ENCODE measurements at regions not wholly inside any gene's neighbourhood (a gene's known extent, or its start where the extent isn't known, plus 50 kb on each side); places are given as distances from the start of the nearest gene placed in this dataset.

DNA sequence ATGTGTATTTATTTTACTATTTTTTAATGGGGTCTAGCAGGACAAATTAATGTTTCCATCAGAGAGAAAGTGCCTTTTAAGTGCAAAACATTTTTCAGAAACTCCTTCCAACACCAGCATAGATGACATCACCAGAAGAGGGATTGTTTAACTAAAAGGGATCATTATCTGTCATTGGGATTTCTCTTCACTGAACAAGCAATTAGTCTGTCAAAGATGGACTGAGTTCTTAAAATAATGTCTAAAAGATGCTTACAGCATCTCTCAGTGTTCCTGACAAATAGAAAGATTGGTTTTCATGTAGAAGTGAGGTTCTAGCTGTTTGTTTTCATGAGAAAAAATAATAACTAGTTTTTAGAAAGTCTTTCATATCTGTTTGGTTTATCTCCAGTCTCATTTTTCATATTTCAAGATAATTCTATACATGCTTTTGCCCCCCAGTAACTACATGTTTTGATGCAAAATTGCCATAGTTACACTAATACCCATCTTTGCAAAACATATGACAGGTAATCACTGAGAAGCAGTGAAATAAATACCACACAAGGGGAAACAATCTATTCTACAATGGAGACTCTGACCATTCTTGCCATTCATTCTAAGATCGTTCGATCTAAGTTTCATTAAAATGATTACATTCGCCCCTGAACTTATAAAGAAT is 850.3 kb downstream of the GALC start:
- ChIA-PET POLR2A (ENCODE audit: partially characterized antibody) (no interaction called here), CTCF (ENCODE audit: partially characterized antibody) (no interaction called here)
- Mint-ChIP-seq H3K27ac (no peak overlapping the region), H3K9me3 (peaks cover 2 to 16% (median 5%) of the 10 kb centered on the region in 8 donors), H3K36me3 (no peaks in the 10 kb centered on the region), H3K4me1 (no peaks in the 10 kb centered on the region), H3K27me3 (no peaks in the 10 kb centered on the region), H3K4me3 (no peak overlapping the region)
- no peak overlapping the region for H3K27ac ChIP-seq (ENCODE audit: low read depth, low read length)
- no peak overlapping the region for H3K4me3 ChIP-seq (ENCODE audit: low read length in 2 of 2)
- H3K4me1 ChIP-seq (ENCODE audit: insufficient read depth, low read length), result no peaks in the 10 kb centered on the region
- no peak for DNase-seq
- no peaks in the 10 kb centered on the region for H3K36me3 ChIP-seq (ENCODE audit: insufficient read depth, low read length)
- H3K27me3 ChIP-seq (ENCODE audit: insufficient read depth, low read length), result no peaks in the 10 kb centered on the region
- no peaks in the 10 kb centered on the region for H3K9me3 ChIP-seq (ENCODE audit: control insufficient read depth in 1 of 2, low read length in 2 of 2)
- intact Hi-C loops (cut with micrococcal nuclease), result no loop called here

DNA sequence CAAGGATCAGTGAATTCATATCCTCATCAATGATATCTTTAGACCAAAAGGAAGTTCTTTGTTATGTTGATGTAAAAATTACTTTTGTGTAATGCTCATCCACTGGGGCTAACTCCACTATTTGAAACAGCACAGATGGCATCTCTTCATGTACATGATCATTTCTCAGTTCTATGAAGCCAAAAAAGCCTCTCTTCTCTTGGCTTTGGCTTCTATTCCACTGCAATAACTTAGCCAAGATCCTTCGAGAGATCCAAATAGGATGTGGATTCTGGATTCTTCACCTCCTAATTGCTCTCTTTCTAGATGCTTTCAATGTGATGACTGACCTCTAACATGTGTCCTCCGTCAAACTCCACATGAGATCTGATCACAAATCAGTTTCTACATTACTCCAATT is 851.2 kb downstream of the GALC start:
- no peaks in the 10 kb centered on the region for H3K9me3 ChIP-seq (ENCODE audit: control insufficient read depth in 1 of 2, low read length in 2 of 2)
- Mint-ChIP-seq H3K4me1 (no peaks in the 10 kb centered on the region), H3K36me3 (no peaks in the 10 kb centered on the region), H3K9me3 (peaks cover 2 to 16% (median 5%) of the 10 kb centered on the region in 8 donors), H3K27ac (no peak overlapping the region), H3K27me3 (no peaks in the 10 kb centered on the region), H3K4me3 (no peak overlapping the region)
- no peaks in the 10 kb centered on the region for H3K4me1 ChIP-seq (ENCODE audit: insufficient read depth, low read length)
- no peaks in the 10 kb centered on the region for H3K36me3 ChIP-seq (ENCODE audit: insufficient read depth, low read length)
- intact Hi-C loops (cut with micrococcal nuclease), result no loop called here
- ChIA-PET POLR2A (ENCODE audit: partially characterized antibody) (no interaction called here), CTCF (ENCODE audit: partially characterized antibody) (no interaction called here)
- H3K4me3 ChIP-seq (ENCODE audit: low read length in 2 of 2), result no peak overlapping the region
- H3K27me3 ChIP-seq (ENCODE audit: insufficient read depth, low read length), result no peaks in the 10 kb centered on the region
- DNase-seq, result no peak
- H3K27ac ChIP-seq (ENCODE audit: low read depth, low read length), result no peak overlapping the region

DNA sequence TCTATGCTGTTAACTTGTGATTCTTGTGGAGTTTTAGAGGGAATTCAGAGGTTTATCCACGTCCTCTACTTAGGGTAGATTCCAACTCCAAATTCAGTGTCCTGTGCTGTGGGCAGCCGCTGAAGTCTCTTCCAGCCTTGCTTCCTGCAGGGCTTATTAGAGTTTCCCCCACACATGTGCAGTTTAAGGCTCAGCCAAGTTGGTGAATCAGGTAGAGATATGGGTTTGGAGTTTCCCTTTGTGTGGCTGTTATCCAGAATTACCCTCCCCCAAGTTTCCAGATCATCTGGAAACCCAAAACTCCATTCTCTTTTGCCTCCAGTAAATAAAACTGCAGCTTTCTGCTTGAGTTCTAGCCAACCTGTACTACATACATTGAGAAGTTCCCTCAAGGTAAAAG is 853.7 kb downstream of the GALC start:
- H3K27me3 Mint-ChIP-seq, result no peaks in the 10 kb centered on the region
- no peak for DNase-seq
- Histone ChIP-seq H3K4me1 (ENCODE audit: insufficient read depth, low read length) (no peaks in the 10 kb centered on the region), H3K9me3 (ENCODE audit: control insufficient read depth in 1 of 2, low read length in 2 of 2) (no peaks in the 10 kb centered on the region), H3K36me3 (ENCODE audit: insufficient read depth, low read length) (no peaks in the 10 kb centered on the region), H3K27me3 (ENCODE audit: insufficient read depth, low read length) (no peaks in the 10 kb centered on the region), H3K4me3 (ENCODE audit: low read length in 2 of 2) (no peak overlapping the region), H3K27ac (ENCODE audit: low read depth, low read length) (no peak overlapping the region)
- H3K36me3 Mint-ChIP-seq, result no peaks in the 10 kb centered on the region
- no peak overlapping the region for H3K27ac Mint-ChIP-seq
- ChIA-PET CTCF (ENCODE audit: partially characterized antibody) (no interaction called here), POLR2A (ENCODE audit: partially characterized antibody) (no interaction called here)
- peaks cover 2 to 18% (median 4%) of the 10 kb centered on the region in 8 donors for H3K9me3 Mint-ChIP-seq
- no peak overlapping the region for H3K4me3 Mint-ChIP-seq
- intact Hi-C loops (cut with micrococcal nuclease), result no loop called here
- no peaks in the 10 kb centered on the region for H3K4me1 Mint-ChIP-seq

DNA sequence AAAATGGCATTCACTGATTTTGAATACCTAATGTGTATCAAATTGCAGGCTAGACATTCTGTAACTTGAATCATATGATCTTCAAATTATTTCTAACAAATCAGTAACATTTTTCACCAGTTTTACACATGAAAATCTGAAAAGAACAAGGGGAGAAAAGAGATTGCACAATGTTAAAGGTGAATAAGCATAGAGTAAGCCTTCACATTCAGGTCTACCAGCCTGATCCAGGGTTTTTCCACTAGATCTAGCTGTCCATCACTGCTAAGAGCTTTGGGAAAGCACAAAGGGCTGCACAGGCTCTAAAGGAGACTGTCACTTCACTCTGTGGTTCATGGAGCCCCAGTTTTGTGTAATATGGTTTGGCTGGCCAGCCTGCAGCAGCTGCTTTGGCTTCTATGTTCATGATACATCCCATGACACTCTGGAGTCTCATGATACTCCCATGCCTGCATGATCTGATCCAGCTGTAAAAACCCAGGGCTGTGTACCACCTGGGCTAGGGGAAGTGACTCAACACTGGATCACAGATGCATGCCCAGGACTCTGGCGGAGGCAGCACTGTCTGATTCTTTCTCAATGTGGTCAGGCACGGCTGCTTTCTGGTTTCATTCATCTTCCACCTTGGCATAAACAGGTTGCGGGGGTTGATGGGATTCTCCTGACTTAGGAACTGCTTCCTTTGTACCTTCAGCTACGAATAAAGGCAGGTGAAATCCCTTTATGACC is 859.7 kb downstream of the GALC start:
- Mint-ChIP-seq H3K4me3 (no peak overlapping the region), H3K9me3 (peaks cover 0 to 11% (median 4%) of the 10 kb centered on the region in 8 donors), H3K36me3 (no peaks in the 10 kb centered on the region), H3K27me3 (no peaks in the 10 kb centered on the region), H3K27ac (no peak overlapping the region), H3K4me1 (no peaks in the 10 kb centered on the region)
- H3K4me1 ChIP-seq (ENCODE audit: insufficient read depth, low read length), result no peaks in the 10 kb centered on the region
- ChIA-PET CTCF (ENCODE audit: partially characterized antibody) (no interaction called here), POLR2A (ENCODE audit: partially characterized antibody) (no interaction called here)
- H3K36me3 ChIP-seq (ENCODE audit: insufficient read depth, low read length), result no peaks in the 10 kb centered on the region
- H3K27me3 ChIP-seq (ENCODE audit: insufficient read depth, low read length), result no peaks in the 10 kb centered on the region
- no peak for DNase-seq
- no peak overlapping the region for H3K27ac ChIP-seq (ENCODE audit: low read depth, low read length)
- H3K9me3 ChIP-seq (ENCODE audit: control insufficient read depth in 1 of 2, low read length in 2 of 2), result peaks cover 0 to 4% of the 10 kb centered on the region in 2 donors
- H3K4me3 ChIP-seq (ENCODE audit: low read length in 2 of 2), result no peak overlapping the region
- intact Hi-C loops (cut with micrococcal nuclease), result no loop called here

DNA sequence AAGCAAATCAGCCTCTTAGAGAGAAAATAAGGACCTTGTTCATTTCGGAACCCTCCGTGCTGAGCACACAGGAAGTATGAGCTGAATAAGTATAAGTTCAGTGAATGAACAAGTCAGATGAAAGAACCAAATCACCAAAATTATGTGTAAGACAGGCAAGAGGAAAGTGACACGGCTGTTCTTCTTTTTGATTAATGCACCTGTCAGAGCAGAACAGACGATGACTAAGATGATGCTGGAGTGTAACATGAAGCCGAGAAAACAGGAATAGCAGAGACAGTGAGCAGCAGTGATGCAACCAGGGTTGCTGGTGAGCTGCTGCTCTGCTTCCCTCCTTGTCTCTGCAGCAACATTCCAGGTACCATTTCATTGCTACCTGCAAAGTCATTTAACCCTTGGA is 861.1 kb downstream of the GALC start:
- Mint-ChIP-seq H3K27ac (no peak overlapping the region), H3K4me3 (no peak overlapping the region), H3K9me3 (peaks cover 0 to 13% (median 4%) of the 10 kb centered on the region in 8 donors), H3K36me3 (no peaks in the 10 kb centered on the region), H3K4me1 (no peaks in the 10 kb centered on the region), H3K27me3 (no peaks in the 10 kb centered on the region)
- no peaks in the 10 kb centered on the region for H3K27me3 ChIP-seq (ENCODE audit: insufficient read depth, low read length)
- no peak overlapping the region for H3K4me3 ChIP-seq (ENCODE audit: low read length in 2 of 2)
- DNase-seq, result no peak
- POLR2A ChIA-PET (ENCODE audit: partially characterized antibody), result no interaction called here
- H3K36me3 ChIP-seq (ENCODE audit: insufficient read depth, low read length), result no peaks in the 10 kb centered on the region
- H3K9me3 ChIP-seq (ENCODE audit: control insufficient read depth in 1 of 2, low read length in 2 of 2), result peaks cover 0 to 4% of the 10 kb centered on the region in 2 donors
- H3K27ac ChIP-seq (ENCODE audit: low read depth, low read length), result no peak overlapping the region
- no peaks in the 10 kb centered on the region for H3K4me1 ChIP-seq (ENCODE audit: insufficient read depth, low read length)
- CTCF ChIA-PET (ENCODE audit: partially characterized antibody), result no interaction called here
- intact Hi-C loops (cut with micrococcal nuclease), result no loop called here

DNA sequence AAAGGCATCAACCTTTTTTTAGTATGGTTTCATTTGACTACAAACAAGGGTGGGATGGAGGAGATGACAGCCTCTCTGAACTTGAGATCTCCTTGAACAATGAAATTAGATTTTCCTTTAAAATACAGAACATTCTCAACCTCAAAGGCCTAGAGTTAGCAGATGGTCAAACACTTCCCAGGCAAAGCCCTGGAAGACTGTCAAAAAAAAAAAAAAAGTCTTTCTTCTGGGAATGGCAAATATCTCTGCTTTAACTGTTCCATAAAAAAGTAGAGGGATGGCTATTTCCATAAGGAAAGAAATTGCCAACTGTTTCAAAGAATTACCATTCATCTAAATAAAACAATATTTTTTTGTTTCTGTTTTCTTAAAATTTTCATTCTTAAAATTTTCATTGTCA is 870.8 kb downstream of the GALC start:
- no peaks in the 10 kb centered on the region for H3K9me3 ChIP-seq (ENCODE audit: control insufficient read depth in 1 of 2, low read length in 2 of 2)
- Mint-ChIP-seq H3K27ac (no peak overlapping the region), H3K4me1 (no peaks in the 10 kb centered on the region), H3K36me3 (no peaks in the 10 kb centered on the region), H3K9me3 (peaks cover 0 to 9% (median 6%) of the 10 kb centered on the region in 8 donors), H3K27me3 (no peaks in the 10 kb centered on the region), H3K4me3 (no peak overlapping the region)
- H3K27me3 ChIP-seq (ENCODE audit: insufficient read depth, low read length), result no peaks in the 10 kb centered on the region
- CTCF ChIA-PET (ENCODE audit: partially characterized antibody), result no interaction called here
- no peaks in the 10 kb centered on the region for H3K36me3 ChIP-seq (ENCODE audit: insufficient read depth, low read length)
- intact Hi-C loops (cut with micrococcal nuclease), result no loop called here
- POLR2A ChIA-PET (ENCODE audit: partially characterized antibody), result no interaction called here
- H3K4me3 ChIP-seq (ENCODE audit: low read length in 2 of 2), result no peak overlapping the region
- no peak overlapping the region for H3K27ac ChIP-seq (ENCODE audit: low read depth, low read length)
- DNase-seq, result no peak
- H3K4me1 ChIP-seq (ENCODE audit: insufficient read depth, low read length), result no peaks in the 10 kb centered on the region

DNA sequence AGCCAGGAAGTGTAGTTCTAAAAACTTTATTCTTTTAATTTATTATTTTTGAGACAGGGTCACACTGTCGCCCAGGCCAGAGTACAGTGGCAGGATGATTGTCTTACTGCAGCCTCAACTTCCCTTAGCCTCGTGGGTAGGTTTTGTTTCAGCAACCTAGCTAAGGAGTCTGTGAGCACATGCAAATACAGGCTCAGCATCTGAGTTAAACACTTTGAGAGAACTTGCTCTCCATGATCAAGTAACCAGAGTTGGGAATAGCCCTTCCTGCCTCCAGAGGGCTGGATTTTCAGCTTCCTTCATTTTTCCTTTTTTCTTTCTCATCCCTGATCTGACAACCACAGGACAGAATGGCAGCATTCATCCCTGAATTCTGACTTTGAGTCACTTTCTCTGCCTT is 871.3 kb downstream of the GALC start:
- H3K27me3 ChIP-seq (ENCODE audit: insufficient read depth, low read length), result no peaks in the 10 kb centered on the region
- no peaks in the 10 kb centered on the region for H3K4me1 ChIP-seq (ENCODE audit: insufficient read depth, low read length)
- H3K9me3 ChIP-seq (ENCODE audit: control insufficient read depth in 1 of 2, low read length in 2 of 2), result no peaks in the 10 kb centered on the region
- H3K36me3 ChIP-seq (ENCODE audit: insufficient read depth, low read length), result no peaks in the 10 kb centered on the region
- Mint-ChIP-seq H3K27ac (no peak overlapping the region), H3K27me3 (no peaks in the 10 kb centered on the region), H3K4me1 (no peaks in the 10 kb centered on the region), H3K4me3 (no peak overlapping the region), H3K9me3 (peaks cover 0 to 9% (median 6%) of the 10 kb centered on the region in 8 donors), H3K36me3 (no peaks in the 10 kb centered on the region)
- H3K4me3 ChIP-seq (ENCODE audit: low read length in 2 of 2), result no peak overlapping the region
- intact Hi-C loops (cut with micrococcal nuclease), result no loop called here
- ChIA-PET POLR2A (ENCODE audit: partially characterized antibody) (no interaction called here), CTCF (ENCODE audit: partially characterized antibody) (no interaction called here)
- no peak overlapping the region for H3K27ac ChIP-seq (ENCODE audit: low read depth, low read length)
- DNase-seq, result no peak
